MM.1S (cell line): ENCODE measurements at regions not wholly inside any gene's neighbourhood (a gene's known extent, or its start where the extent isn't known, plus 50 kb on each side); places are given as distances from the start of the nearest gene placed in this dataset.

Experiments
- CTCF ChIP-seq: fragments of 300-600 bp; sonication (generic); IDR thresholded peaks from 2 replicates; pipeline ENCODE4 v1.5.1; 2016; ENCODE audit warnings: antibody characterized with exemption, low read length, mixed read lengths
- EZH2 ChIP-seq: fragments of 300-600 bp; sonication (generic); optimal IDR thresholded peaks from 2 replicates; pipeline ENCODE3; 2017; ENCODE audit warnings: low read depth, mild to moderate bottlenecking, antibody characterized with exemption, low read length, mixed read lengths

- TF ChIP-seq CTCF, result no peak
- TF ChIP-seq EZH2, result no peak
These were observed 178.6 kb upstream of the SALL3 start for GRCh38 chr18:78801011-78801410.
